HT-29 (cell line): ENCODE measurements at regions not wholly inside any gene's neighbourhood (a gene's known extent, or its start where the extent isn't known, plus 50 kb on each side); places are given as distances from the start of the nearest gene placed in this dataset.
"Not testable (repeated sequence)": the region's sequence is repeated elsewhere in the genome, so short reads cannot be mapped to it uniquely, and the experiment has no call there.

Experiments used
- DNase-seq: peaks from one replicate; pipeline ENCODE4 v3.0.0-alpha.2; 2015; ENCODE audit warnings: low spot score

DNA sequence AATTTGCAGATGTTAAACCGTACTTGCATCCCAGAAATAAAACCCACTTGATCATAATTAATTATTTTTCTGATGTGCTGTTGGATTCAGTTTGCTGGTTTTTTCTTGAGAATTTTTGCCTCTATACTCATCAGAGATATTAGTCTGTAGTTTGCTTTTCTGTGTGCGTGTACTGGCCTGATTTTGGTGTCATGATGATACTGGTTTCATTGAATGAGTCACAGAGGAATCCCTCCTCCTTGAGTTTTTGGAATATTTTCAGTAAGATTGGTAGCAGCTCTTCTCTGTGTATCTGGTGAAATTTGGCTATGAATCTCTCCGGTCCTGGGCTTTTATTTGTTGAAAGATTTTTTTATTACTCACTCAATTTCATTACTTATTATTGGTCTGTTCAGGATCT is 100.4 kb upstream of the PMCH start:
- no peak for DNase-seq

DNA sequence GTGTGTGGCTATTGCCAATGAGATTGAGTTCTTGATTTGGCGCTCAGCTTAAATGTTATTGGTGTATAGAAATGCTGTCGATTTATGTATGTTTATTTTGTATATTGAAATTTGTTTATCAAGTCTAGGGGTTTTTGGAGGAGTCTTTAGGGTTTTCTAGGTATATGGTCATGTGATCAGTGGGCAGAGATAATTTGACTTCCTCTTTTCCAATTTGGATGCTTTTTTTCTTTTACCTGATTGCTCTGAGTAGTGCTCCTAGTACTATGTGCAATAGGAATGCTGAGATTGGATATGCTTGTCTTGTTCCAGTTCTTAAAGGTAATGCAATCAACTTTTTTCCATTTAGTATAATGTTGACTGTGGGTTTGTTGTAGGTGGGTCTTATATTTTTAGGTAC is 99.8 kb upstream of the PMCH start:
- no peak for DNase-seq

DNA sequence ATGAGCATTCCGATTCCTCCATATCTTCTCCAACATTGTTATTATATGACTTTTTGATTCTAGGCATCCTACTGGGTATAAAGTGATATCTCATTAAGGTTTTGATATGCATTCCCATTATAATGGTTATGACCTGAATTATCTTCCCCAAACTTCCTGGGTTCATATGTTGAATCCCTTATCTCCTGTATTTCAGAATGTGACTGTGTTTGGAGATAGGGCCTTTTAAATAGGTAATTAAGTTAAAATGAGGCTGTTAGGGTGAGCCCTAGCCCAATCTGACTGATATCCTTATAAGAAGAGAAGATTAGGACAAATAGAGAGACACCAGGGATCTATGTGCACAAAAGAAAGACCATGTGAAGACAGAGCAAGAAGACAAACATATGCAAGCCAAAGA is 96.9 kb upstream of the PMCH start:
- DNase-seq: no peak

DNA sequence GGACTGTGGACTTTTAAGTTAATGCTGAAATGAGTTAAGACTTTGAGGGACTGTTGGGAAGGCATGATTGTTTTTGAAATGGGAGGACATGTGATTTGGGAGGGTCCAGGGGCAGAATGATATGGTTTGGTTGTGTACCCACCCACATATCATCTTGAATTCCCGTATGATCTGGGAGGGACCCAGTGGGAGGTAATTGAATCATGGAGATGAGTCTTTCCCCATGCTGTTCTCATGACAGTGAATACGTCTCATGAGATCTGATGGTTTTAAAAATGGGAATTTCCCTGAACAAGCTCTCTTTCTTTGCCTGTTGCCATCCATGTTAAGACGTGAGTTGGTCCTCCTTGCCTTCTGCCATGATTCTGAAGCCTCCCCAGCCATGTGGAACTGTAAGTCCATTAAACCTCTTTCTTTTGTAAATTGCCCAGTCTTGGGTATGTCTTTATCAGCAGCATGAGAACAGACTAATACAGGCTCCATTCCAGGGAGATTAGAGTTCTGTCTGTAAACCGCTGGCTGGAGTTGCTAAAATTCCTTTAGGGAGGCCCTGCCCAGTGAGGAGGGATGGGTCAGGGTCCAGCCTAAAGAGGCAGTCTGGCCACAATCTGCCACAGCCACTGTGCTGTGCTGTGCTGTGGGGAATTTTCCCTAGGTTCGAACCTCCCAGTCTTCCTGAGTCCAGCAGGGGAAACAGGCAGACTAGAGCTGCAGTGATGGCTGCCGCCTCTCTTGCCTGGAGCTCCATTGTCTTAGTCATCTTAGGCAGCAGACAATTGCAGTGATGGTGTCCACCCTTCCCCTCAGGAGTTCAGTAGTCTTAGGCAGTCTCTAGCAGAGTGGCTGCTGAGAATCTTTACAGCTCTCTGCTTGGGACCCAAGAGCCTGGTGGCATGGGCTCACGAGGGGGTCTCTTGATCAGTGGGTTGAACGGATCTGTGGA is 94.1 kb upstream of the PMCH start:
- DNase-seq: not testable (repeated sequence)

DNA sequence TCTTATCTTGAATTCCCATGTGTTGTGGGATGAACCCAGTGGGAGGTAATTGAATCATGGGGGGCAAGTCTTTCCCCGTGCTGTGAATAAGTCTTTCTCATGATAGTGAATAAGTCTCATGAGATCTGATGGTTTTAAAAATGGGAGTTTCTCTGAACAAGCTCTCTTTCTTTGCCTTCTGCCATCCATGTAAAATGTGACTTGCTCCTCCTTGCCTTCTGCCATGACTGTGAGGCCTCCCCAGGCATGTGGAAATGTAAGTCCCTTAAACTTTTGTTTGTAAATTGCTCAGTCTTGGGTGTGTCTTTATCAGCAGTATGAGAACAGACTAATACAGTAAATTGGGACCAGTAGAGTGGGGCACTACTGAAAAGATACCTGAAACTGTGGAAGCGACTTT is 92.1 kb upstream of the PMCH start:
- DNase-seq: not testable (repeated sequence)

DNA sequence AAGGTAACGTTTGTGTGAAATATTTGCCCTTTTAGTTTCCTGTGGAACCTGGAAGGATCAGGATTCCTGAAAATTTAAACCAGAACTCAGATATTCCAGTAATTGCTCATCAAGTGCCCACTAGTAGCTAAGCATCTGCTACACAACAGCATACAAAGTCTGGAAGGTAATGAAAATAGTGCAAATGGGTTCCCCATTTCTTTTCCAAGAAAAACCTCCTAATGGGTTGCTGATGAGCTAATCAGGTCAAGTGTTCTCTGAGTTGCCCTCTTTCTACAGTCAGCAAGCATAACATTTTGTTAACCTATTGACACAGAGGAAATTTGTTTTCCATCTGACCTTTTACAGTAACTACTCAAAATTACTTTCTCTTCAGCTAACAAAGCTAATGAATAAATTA is 83.6 kb upstream of the PMCH start:
- DNase-seq: no peak

DNA sequence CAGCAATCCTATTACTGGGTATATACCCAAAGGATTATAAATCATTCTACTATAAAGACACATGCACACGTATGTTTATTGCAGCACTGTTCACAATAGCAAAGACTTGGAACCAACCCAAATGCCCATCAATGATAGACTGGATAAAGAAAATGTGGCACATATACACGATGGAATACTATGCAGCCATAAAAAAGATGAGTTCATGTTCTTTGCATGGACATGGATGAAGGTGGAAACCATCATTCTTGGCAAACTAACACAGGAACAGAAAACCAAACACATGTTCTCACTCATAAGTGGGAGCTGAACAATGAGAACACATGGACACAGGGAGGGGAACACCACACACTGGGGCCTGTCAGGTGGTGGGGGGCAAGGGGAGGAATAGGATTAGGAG is 58.1 kb upstream of the PMCH start:
- DNase-seq: not testable (repeated sequence)

DNA sequence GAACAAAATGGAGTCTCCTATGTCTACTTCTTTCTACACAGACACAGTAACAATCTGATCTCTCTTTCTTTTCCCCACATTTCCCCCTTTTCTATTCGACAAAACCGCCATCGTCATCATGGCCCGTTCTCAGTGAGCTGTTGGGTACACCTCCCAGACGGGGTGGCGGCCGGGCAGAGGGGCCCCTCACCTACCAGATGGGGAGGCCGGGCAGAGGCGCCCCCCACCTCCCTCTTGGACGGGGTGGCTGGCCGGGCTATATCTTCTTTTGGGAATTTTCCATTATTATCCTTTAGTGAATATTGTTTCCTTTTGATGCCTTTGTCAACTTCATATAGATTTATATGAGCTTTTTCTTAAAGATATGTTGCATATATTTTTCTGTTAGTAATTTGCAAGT is 53.4 kb upstream of the PMCH start:
- not testable (repeated sequence) for DNase-seq

DNA sequence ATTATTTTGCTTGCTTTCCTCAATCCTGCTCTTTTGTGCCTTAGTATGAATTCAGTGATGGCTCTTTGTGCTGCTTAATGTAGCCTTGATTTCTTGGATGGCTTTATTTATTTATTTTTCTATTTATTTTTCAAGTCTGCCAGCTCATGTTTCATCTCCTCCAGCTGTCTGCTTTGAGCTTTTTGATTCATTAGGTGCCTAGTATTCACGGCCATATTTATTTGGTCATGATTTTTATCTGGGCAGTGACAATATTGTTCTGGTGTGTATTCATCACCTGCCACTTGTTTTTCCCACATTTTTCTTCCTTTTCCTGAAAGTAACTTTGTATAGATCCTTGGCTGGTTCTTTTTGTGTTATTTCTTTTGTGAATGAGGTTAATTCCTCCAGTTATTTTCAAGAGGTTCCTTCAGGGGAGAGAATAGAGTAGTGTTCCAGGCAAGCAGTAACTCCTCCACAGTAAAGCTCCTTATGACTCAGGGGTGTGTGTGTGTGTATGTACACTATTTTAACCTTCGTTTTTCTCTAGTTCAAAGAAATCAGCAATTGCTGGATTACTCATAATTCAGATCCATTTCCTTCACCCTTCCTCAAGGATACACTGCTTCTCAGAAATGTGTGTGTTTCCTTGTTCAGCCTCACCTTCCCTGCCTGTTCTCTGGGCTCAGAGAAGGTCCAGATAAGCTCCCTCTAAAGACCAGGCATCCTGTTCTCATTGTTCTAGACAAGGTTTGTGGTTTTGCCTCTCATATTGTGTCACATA is 51.6 kb upstream of the PMCH start:
- no peak for DNase-seq
